ENCODE measurements at regions not wholly inside any gene's neighbourhood (a gene's known extent, or its start where the extent isn't known, plus 50 kb on each side); places are given as distances from the start of the nearest gene placed in this dataset.
"Not testable (repeated sequence)": the region's sequence is repeated elsewhere in the genome, so short reads cannot be mapped to it uniquely, and the experiment has no call there.

DNA sequence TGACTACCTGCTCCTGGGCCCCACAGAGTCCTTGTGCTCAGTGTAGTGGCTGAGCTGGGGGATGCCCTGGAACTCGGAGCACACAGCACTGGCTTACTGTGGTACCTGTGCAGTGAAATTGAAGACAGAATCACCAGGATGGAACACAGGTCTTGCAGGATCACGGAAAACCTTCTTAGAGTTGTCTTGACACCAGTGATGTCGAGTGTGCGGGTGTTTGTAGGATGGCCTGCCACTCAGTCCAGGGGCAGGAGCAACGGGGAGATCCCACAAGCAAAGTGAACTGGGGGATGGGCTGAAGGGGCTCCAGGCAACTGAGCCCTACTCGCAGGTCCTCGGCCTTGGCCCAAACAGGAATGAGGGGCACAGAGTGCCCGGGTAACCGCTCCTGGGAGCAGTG lies 122.2 kb upstream of the SERF1A start:
- H3K36me3 ChIP-seq (replicated peaks in 1 of 2); H3K4me1 ChIP-seq (replicated peaks in 1 of 2); H3K9me3 ChIP-seq (replicated peaks in 1 of 3); H3K27ac ChIP-seq; H3K27me3 ChIP-seq; intact Hi-C loops (cut with DNase I); H3K4me3 ChIP-seq: not testable (repeated sequence)
- peak in 1 of 7 donors; percentile 16 for DNase-seq
- 97 to 100% (median 98%) methylated on average over 3 to 4 of the region's 9 CpGs for WGBS, 4 donors
